ENCODE measurements at regions not wholly inside any gene's neighbourhood (a gene's known extent, or its start where the extent isn't known, plus 50 kb on each side); places are given as distances from the start of the nearest gene placed in this dataset.

DNA sequence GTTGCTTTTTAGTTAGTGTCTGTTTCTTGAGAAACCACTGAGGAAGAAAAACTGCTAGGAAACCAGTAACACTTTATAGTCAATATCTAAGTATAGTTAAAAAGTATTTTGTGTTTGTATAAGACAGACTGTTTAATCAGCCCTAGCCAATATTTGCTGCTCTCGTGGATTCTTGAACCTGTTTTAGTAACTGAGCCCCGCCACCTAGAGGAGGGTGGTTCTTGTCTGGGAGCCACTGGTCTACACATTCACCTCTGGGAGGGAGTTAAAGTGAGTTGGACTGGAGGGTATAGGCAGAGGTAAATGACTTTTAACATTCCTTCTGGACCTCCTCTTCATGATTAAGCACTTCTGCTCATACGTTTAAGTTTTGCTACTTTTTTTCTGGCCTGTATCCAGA lies 117.2 kb downstream of the SPATA31D1 start:
- Histone ChIP-seq H3K27me3 (ENCODE audit: insufficient read depth, low read length) (no peaks in the 10 kb centered on the region), H3K27ac (ENCODE audit: low read depth, low read length) (no peak overlapping the region), H4K20me1 (ENCODE audit: insufficient read depth) (no peaks in the 10 kb centered on the region), H3K9me3 (ENCODE audit: control insufficient read depth in 1 of 2, insufficient read depth in 1 of 2, low read depth in 1 of 2, low read length in 2 of 2) (no peaks in the 10 kb centered on the region), H3K9ac (ENCODE audit: low read length) (no peak overlapping the region), H2AFZ (ENCODE audit: low read depth, low read length, poor library complexity, severe bottlenecking) (no peak overlapping the region), H3K4me3 (replicated peaks in 1 of 2; ENCODE audit: low read depth in 1 of 2, low read length in 2 of 2) (no peak overlapping the region), H3K36me3 (ENCODE audit: control insufficient read depth in 1 of 2, insufficient read depth in 2 of 2, low read length in 2 of 2) (no peaks in the 10 kb centered on the region), H3K4me2 (ENCODE audit: low read length) (no peak overlapping the region), H3K4me1 (ENCODE audit: control insufficient read depth in 1 of 2, insufficient read depth in 2 of 2, low read length in 2 of 2) (no peaks in the 10 kb centered on the region), H3K9me2 (ENCODE audit: insufficient read depth) (0 out of 2 replicates have a peak, but pooled peaks cover 3% of the 10 kb centered on the region), H3K79me2 (ENCODE audit: insufficient read depth, low read length) (no peaks in the 10 kb centered on the region)
- ATAC-seq (no peak), DNase-seq (ENCODE audit: low read depth, low spot score) (no peak)
- ChIA-PET POLR2A (no interaction called here), CTCF (no interaction called here), RAD21 (ENCODE audit: low non-redundant PET in 1 of 2, low total read pairs in 2 of 2, uncharacterized antibody in 2 of 2, unreplicated experiment in 2 of 2) (no interaction called here)
- no peak for TF ChIP-seq FOSL1 (IDR thresholded peaks at IDR 0.05; ENCODE audit: low read depth)
- TF ChIP-seq, protein P1, sequence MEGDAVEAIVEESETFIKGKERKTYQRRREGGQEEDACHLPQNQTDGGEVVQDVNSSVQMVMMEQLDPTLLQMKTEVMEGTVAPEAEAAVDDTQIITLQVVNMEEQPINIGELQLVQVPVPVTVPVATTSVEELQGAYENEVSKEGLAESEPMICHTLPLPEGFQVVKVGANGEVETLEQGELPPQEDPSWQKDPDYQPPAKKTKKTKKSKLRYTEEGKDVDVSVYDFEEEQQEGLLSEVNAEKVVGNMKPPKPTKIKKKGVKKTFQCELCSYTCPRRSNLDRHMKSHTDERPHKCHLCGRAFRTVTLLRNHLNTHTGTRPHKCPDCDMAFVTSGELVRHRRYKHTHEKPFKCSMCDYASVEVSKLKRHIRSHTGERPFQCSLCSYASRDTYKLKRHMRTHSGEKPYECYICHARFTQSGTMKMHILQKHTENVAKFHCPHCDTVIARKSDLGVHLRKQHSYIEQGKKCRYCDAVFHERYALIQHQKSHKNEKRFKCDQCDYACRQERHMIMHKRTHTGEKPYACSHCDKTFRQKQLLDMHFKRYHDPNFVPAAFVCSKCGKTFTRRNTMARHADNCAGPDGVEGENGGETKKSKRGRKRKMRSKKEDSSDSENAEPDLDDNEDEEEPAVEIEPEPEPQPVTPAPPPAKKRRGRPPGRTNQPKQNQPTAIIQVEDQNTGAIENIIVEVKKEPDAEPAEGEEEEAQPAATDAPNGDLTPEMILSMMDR (IDR thresholded peaks at IDR 0.05 in 2 of 3, conservative IDR thresholded peaks at IDR 0.05 in 1 of 3; ENCODE audit: borderline replicate concordance in 1 of 3, insufficient read depth in 1 of 3, low read depth in 2 of 3, low read length in 2 of 3): peak in 2 of 3 experiments; percentile 10 to 28; a peak in 1 of 6 replicates
- no TSS peak for BruUV-seq (replicated peaks)
- intact Hi-C loops (cut with micrococcal nuclease): no loop called here

DNA sequence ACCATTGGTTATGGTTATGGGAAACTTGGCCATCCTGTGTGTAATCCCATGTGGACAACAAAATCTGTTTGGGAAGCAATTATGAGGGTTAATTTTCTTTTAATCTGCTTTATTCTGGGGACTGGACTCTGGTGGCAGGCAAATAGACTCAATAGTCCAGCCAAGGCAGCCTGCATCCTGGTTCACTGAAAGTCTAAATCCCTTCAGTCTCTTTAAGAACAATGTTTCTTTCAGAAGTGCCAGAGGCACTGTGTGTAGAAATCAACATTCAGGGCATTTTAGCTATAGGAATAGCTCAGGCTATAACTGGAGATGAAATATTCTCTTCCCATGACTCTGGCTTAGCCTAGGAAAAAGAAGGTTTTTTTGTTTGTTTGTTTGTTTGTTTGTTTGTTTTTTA lies 118.0 kb downstream of the SPATA31D1 start:
- no peak overlapping the region for H3K9ac ChIP-seq (ENCODE audit: low read length)
- no peak overlapping the region for H3K4me2 ChIP-seq (ENCODE audit: low read length)
- no peaks in the 10 kb centered on the region for H3K79me2 ChIP-seq (ENCODE audit: insufficient read depth, low read length)
- H3K4me3 ChIP-seq (replicated peaks in 1 of 2; ENCODE audit: low read depth in 1 of 2, low read length in 2 of 2): no peak overlapping the region
- H4K20me1 ChIP-seq (ENCODE audit: insufficient read depth): no peaks in the 10 kb centered on the region
- CTCF ChIA-PET: no interaction called here
- H3K27ac ChIP-seq (ENCODE audit: low read depth, low read length): no peak overlapping the region
- ATAC-seq (no peak), DNase-seq (ENCODE audit: low read depth, low spot score) (no peak)
- TF ChIP-seq SP1 (IDR thresholded peaks at IDR 0.05; ENCODE audit: low read depth) (no peak), YY1 (IDR thresholded peaks at IDR 0.05; ENCODE audit: extremely low read depth, insufficient replicate concordance, low read depth, low read length) (no peak), SRF (IDR thresholded peaks at IDR 0.05; ENCODE audit: low read depth) (no peak), ELF1 (IDR thresholded peaks at IDR 0.05; ENCODE audit: borderline replicate concordance, low read depth) (no peak), CBX3 (IDR thresholded peaks at IDR 0.05; ENCODE audit: low read depth) (no peak), EGR1 (IDR thresholded peaks at IDR 0.05; ENCODE audit: low read depth) (no peak)
- TF ChIP-seq, protein P2, sequence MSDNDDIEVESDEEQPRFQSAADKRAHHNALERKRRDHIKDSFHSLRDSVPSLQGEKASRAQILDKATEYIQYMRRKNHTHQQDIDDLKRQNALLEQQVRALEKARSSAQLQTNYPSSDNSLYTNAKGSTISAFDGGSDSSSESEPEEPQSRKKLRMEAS (IDR thresholded peaks at IDR 0.05): no peak
- TF ChIP-seq, protein P3, sequence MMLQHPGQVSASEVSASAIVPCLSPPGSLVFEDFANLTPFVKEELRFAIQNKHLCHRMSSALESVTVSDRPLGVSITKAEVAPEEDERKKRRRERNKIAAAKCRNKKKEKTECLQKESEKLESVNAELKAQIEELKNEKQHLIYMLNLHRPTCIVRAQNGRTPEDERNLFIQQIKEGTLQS (IDR thresholded peaks at IDR 0.05): no peak
- TF ChIP-seq, protein P4, sequence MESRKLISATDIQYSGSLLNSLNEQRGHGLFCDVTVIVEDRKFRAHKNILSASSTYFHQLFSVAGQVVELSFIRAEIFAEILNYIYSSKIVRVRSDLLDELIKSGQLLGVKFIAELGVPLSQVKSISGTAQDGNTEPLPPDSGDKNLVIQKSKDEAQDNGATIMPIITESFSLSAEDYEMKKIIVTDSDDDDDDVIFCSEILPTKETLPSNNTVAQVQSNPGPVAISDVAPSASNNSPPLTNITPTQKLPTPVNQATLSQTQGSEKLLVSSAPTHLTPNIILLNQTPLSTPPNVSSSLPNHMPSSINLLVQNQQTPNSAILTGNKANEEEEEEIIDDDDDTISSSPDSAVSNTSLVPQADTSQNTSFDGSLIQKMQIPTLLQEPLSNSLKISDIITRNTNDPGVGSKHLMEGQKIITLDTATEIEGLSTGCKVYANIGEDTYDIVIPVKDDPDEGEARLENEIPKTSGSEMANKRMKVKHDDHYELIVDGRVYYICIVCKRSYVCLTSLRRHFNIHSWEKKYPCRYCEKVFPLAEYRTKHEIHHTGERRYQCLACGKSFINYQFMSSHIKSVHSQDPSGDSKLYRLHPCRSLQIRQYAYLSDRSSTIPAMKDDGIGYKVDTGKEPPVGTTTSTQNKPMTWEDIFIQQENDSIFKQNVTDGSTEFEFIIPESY (IDR thresholded peaks at IDR 0.05; ENCODE audit: extremely low read depth, insufficient replicate concordance, low read length): no peak
- H3K9me2 ChIP-seq (ENCODE audit: insufficient read depth): 0 out of 2 replicates have a peak, but pooled peaks cover 3% of the 10 kb centered on the region
- no peak overlapping the region for H2AFZ ChIP-seq (ENCODE audit: low read depth, low read length, poor library complexity, severe bottlenecking)
- RAD21 ChIA-PET (ENCODE audit: low non-redundant PET in 1 of 2, low total read pairs in 2 of 2, uncharacterized antibody in 2 of 2, unreplicated experiment in 2 of 2): no interaction called here
- POLR2A ChIA-PET: no interaction called here
- no peaks in the 10 kb centered on the region for H3K36me3 ChIP-seq (ENCODE audit: control insufficient read depth in 1 of 2, insufficient read depth in 2 of 2, low read length in 2 of 2)
- H3K27me3 ChIP-seq (ENCODE audit: insufficient read depth, low read length): no peaks in the 10 kb centered on the region
- BruUV-seq (replicated peaks): no TSS peak
- H3K9me3 ChIP-seq (ENCODE audit: control insufficient read depth in 1 of 2, insufficient read depth in 1 of 2, low read depth in 1 of 2, low read length in 2 of 2): no peaks in the 10 kb centered on the region
- H3K4me1 ChIP-seq (ENCODE audit: control insufficient read depth in 1 of 2, insufficient read depth in 2 of 2, low read length in 2 of 2): no peaks in the 10 kb centered on the region
- intact Hi-C loops (cut with micrococcal nuclease): no loop called here
